H1 (cell line): ENCODE measurements at regions not wholly inside any gene's neighbourhood (a gene's known extent, or its start where the extent isn't known, plus 50 kb on each side); places are given as distances from the start of the nearest gene placed in this dataset.

Experiments
- CBX5 ChIP-seq: fragments of 300-800, 300-1000 bp; sonication (generic); IDR thresholded peaks from 2 replicates; pipeline ENCODE4 v1.7.1; 2016; ENCODE audit warnings: antibody characterized with exemption, low read length, low read depth
- CHD7 ChIP-seq: fragments of 300-600 bp; sonication (generic); IDR thresholded peaks from 2 replicates; pipeline ENCODE4 v1.7.1; 2012; ENCODE audit warnings: low read length, moderate library complexity, mild to moderate bottlenecking, inconsistent platforms; ENCODE audit not compliant: insufficient replicate concordance
- JUND ChIP-seq: IDR thresholded peaks from 2 replicates; pipeline ENCODE4 v1.6.1; 2011; ENCODE audit warnings: mild to moderate bottlenecking, improper control_type of control experiment, low read length
- SIN3A ChIP-seq, 2 experiments: IDR thresholded peaks in 1 of 2; conservative IDR thresholded peaks in 1 of 2; 2 replicates each; pipeline ENCODE4 v1.6.1; 2011 to 2012; ENCODE audit warnings: low read length in 2 of 2, improper control_type of control experiment in 1 of 2, low read depth in 1 of 2, mild to moderate bottlenecking in 1 of 2
- SIRT6 ChIP-seq: IDR thresholded peaks from one replicate; pipeline ENCODE4 v1.7.1; 2012; ENCODE audit warnings: low read length, inconsistent platforms
- TAF7 ChIP-seq: optimal IDR thresholded peaks from 2 replicates; pipeline ENCODE3; 2011; ENCODE audit warnings: low read depth, mild to moderate bottlenecking, inconsistent platforms, low read length, moderate library complexity, borderline replicate concordance

GRCh38 chr6:44624226-44624625, 236.7 kb downstream of the CDC5L start (continued):
- TF ChIP-seq CHD7: no peak
- no peak for TF ChIP-seq SIRT6
- TF ChIP-seq SIN3A (conservative IDR thresholded peaks at IDR 0.05 in 1 of 2, IDR thresholded peaks at IDR 0.05 in 1 of 2; ENCODE audit: low read depth in 1 of 2, low read length in 2 of 2): no peak
- no peak for TF ChIP-seq CBX5
- no peak for TF ChIP-seq TAF7
- TF ChIP-seq JUND: no peak
- TF ChIP-seq, all 59 proteins: peak for 0
